CD4-positive, alpha-beta T cell treated with Interleukin-6 for 4 hours (primary cell): ENCODE measurements at regions not wholly inside any gene's neighbourhood (a gene's known extent, or its start where the extent isn't known, plus 50 kb on each side); places are given as distances from the start of the nearest gene placed in this dataset.

Experiments used
- DNase-seq: peaks from one replicate; pipeline ENCODE4 v3.0.0-alpha.2; 2020; ENCODE audit warnings: mixed read lengths

GRCh38 chr20:50396623-50397022 lies 113.6 kb upstream of the PTPN1 start:
- no peak for DNase-seq

- DNase-seq, result no peak
Observed at GRCh38 chr20:50397058-50397457, 113.1 kb upstream of the PTPN1 start.

- DNase-seq, result no peak
Observed at GRCh38 chr20:50398064-50398463, 112.1 kb upstream of the PTPN1 start.

- no peak for DNase-seq
Observed at GRCh38 chr20:50398471-50398820, 111.7 kb upstream of the PTPN1 start.

- no peak for DNase-seq
Observed at GRCh38 chr20:50398821-50399554, 111.2 kb upstream of the PTPN1 start.

GRCh38 chr20:50399555-50399916 lies 110.6 kb upstream of the PTPN1 start:
- no peak for DNase-seq

GRCh38 chr20:50399917-50400704 lies 110.1 kb upstream of the PTPN1 start:
- DNase-seq, result no peak

- DNase-seq, result no peak
Observed at GRCh38 chr20:50400705-50401586, 109.2 kb upstream of the PTPN1 start.

- no peak for DNase-seq
Observed at GRCh38 chr20:50401587-50402418, 108.4 kb upstream of the PTPN1 start.

- DNase-seq, result no peak
Observed at GRCh38 chr20:50403565-50404418, 106.4 kb upstream of the PTPN1 start.

- no peak for DNase-seq
Observed at GRCh38 chr20:50404419-50405234, 105.6 kb upstream of the PTPN1 start.

GRCh38 chr20:50405235-50405914 lies 104.8 kb upstream of the PTPN1 start:
- no peak for DNase-seq

- no peak for DNase-seq
Observed at GRCh38 chr20:50405915-50406609, 104.1 kb upstream of the PTPN1 start.

- no peak for DNase-seq
Observed at GRCh38 chr20:50406610-50407136, 103.5 kb upstream of the PTPN1 start.

GRCh38 chr20:50408526-50409364 lies 101.4 kb upstream of the PTPN1 start:
- no peak for DNase-seq

- DNase-seq, result no peak
Observed at GRCh38 chr20:50409495-50409894, 100.7 kb upstream of the PTPN1 start.

GRCh38 chr20:50410343-50410742 lies 99.8 kb upstream of the PTPN1 start:
- no peak for DNase-seq

GRCh38 chr20:50412069-50412468 lies 98.1 kb upstream of the PTPN1 start:
- DNase-seq, result no peak
